ENCODE measurements at regions not wholly inside any gene's neighbourhood (a gene's known extent, or its start where the extent isn't known, plus 50 kb on each side); places are given as distances from the start of the nearest gene placed in this dataset.

DNA sequence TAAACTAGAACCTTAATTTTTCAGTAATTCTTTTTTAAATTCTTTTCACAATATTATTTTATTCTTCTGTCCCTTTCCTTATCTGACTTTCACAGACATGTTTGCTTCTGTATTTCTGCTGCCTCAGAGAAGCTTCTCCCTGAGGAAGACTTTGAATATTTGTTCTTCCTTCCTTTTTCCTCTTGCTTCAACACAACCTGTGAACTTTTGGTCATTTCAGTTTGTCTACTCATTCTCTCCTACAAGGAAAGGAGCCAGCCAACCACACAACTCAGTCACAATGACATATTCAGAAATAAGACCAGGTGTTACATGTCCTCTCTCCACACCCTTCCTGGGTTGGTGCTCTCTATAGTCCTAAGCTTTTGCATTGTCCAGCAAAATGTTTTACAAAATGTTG is 310.4 kb downstream of the TFAP2B start:
- TF ChIP-seq, protein P1, sequence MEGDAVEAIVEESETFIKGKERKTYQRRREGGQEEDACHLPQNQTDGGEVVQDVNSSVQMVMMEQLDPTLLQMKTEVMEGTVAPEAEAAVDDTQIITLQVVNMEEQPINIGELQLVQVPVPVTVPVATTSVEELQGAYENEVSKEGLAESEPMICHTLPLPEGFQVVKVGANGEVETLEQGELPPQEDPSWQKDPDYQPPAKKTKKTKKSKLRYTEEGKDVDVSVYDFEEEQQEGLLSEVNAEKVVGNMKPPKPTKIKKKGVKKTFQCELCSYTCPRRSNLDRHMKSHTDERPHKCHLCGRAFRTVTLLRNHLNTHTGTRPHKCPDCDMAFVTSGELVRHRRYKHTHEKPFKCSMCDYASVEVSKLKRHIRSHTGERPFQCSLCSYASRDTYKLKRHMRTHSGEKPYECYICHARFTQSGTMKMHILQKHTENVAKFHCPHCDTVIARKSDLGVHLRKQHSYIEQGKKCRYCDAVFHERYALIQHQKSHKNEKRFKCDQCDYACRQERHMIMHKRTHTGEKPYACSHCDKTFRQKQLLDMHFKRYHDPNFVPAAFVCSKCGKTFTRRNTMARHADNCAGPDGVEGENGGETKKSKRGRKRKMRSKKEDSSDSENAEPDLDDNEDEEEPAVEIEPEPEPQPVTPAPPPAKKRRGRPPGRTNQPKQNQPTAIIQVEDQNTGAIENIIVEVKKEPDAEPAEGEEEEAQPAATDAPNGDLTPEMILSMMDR (IDR thresholded peaks at IDR 0.05), result no peak
- TF ChIP-seq POLR2A (IDR thresholded peaks at IDR 0.05), result no peak
- TF ChIP-seq POLR2AphosphoS5 (IDR thresholded peaks at IDR 0.05), result no peak

Data from prostate gland (tissue), 2 donors.